HUES6 (cell line): ENCODE measurements at regions not wholly inside any gene's neighbourhood (a gene's known extent, or its start where the extent isn't known, plus 50 kb on each side); places are given as distances from the start of the nearest gene placed in this dataset.
"Not testable (repeated sequence)": the region's sequence is repeated elsewhere in the genome, so short reads cannot be mapped to it uniquely, and the experiment has no call there.

ENCODE experiments used
- H3K27ac ChIP-seq: 2 replicates; pipeline ENCODE4 v1.7.0; 2013; ENCODE audit warnings: low read depth, mild to moderate bottlenecking, low read length, inconsistent platforms
- H3K27me3 ChIP-seq: 2 replicates; pipeline ENCODE4 v1.6.1; 2013; ENCODE audit warnings: low read length; ENCODE audit not compliant: control insufficient read depth, insufficient read depth
- H3K36me3 ChIP-seq: 2 replicates; pipeline ENCODE4 v1.6.1; 2013; ENCODE audit warnings: low read length; ENCODE audit not compliant: control insufficient read depth, insufficient read depth
- H3K4me1 ChIP-seq: 2 replicates; pipeline ENCODE4 v1.6.1; 2013; ENCODE audit warnings: low read length; ENCODE audit not compliant: control insufficient read depth, insufficient read depth
- H3K4me3 ChIP-seq: 2 replicates; pipeline ENCODE4 v1.5.1; 2013; ENCODE audit warnings: low read depth, low read length
- H3K9ac ChIP-seq: one replicate; pipeline ENCODE4 v1.6.1; 2013; ENCODE audit warnings: mild to moderate bottlenecking, low read length
- H3K9me3 ChIP-seq: 2 replicates; pipeline ENCODE4 v1.6.1; 2013; ENCODE audit warnings: low read depth, low read length; ENCODE audit not compliant: control insufficient read depth, insufficient read depth

DNA sequence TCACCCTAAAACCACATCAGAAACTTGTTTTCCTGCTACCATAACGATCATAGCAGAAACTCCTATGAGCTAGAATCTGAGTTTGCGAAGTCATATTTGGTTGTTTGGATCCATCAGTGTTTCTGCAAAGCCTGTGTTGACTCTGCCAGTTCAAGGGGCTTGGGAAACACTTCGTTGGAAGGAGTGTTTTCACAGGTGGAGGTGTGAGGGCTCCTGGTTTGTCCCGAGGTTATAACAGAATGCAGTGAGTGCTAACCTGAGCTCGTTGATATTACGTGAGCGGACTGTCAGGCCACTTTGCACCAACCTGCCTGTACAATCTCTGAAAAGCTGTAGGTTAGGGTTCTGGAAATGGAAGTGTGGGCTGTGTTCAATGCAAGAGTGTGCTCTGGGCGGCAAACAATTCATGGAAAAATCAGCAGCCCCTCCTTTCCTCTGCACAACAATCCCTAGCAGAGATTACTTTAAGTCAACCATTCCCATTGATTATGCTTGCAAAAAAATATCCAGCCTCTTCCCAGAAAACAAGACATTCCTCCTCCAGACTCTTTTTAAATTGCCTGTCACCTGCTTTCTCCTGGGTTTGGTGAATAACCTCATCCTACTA, 622.0 kb downstream of the TYW1 start:
- H3K4me3 ChIP-seq: no peak overlapping the region
- H3K9me3 ChIP-seq: no peaks in the 10 kb centered on the region
- H3K27me3 ChIP-seq: peaks cover 3% of the 10 kb centered on the region; the same call in 1 of the 2 replicates
- no peaks in the 10 kb centered on the region for H3K36me3 ChIP-seq
- no peak overlapping the region for H3K27ac ChIP-seq
- H3K4me1 ChIP-seq: peaks cover 7% of the 10 kb centered on the region
- no peak overlapping the region for H3K9ac ChIP-seq

DNA sequence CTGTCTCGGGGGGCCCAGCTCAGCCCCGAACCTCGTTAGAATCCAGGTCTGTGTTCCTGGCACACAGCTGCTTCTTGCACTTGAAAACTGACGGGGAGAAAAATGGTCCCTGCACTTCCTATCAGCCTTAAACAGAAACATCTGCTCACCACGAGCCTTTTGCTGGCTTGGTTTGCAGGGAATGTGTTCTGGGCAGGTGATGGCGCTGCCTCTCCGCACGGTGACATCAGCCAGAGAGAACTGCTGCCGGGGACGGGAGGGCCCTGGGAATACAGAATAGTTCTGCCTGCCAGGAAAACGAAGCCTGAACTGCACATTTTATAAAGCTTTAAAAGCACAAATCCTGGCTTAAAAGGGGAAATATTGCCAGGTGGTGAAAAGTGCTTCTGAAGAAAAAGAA, 622.5 kb downstream of the TYW1 start:
- no peak overlapping the region for H3K27ac ChIP-seq
- no peak overlapping the region for H3K4me3 ChIP-seq
- H3K4me1 ChIP-seq: peaks cover 7% of the 10 kb centered on the region
- peaks cover 3% of the 10 kb centered on the region; the same call in 1 of the 2 replicates for H3K27me3 ChIP-seq
- no peak overlapping the region for H3K9ac ChIP-seq
- no peaks in the 10 kb centered on the region for H3K9me3 ChIP-seq
- no peaks in the 10 kb centered on the region for H3K36me3 ChIP-seq

DNA sequence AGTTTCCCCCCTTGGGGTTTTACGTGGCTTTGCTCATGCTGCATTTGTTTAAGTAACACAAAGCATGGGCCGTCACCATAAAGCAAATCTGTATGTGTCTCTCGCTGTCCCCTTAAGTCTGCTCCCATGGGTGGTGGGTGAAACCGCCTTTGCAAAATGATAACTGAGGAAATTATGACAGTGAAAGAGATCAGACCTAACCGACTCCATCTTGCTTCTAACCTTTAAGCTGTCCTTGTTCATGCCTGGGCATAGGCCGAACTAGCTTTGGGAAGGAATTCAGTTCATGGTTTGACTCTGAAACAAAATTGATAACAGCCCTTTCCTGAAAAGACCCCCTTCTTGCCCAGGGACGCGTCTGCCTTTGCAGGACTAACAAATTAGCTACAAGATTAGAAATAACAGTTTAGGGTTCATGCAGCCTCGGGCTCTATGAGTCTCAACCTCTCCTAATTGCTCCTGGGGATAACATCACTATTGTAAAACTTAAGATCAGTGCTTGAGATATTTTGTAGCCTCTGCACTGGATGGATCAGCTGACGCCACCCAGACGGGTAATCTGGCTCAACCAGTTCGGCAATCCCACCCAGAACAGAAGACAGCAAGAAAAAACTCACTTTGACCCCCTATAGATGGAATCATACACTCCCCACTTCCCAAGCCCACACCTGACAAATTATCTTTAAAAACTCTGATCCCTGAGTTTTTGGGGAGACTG, 623.7 kb downstream of the TYW1 start:
- H3K4me1 ChIP-seq: peaks cover 8% of the 10 kb centered on the region
- no peaks in the 10 kb centered on the region for H3K9me3 ChIP-seq
- no peaks in the 10 kb centered on the region for H3K36me3 ChIP-seq
- H3K9ac ChIP-seq: no peak overlapping the region
- peaks cover 3% of the 10 kb centered on the region; the same call in 1 of the 2 replicates for H3K27me3 ChIP-seq
- H3K27ac ChIP-seq: no peak overlapping the region
- no peak overlapping the region for H3K4me3 ChIP-seq

DNA sequence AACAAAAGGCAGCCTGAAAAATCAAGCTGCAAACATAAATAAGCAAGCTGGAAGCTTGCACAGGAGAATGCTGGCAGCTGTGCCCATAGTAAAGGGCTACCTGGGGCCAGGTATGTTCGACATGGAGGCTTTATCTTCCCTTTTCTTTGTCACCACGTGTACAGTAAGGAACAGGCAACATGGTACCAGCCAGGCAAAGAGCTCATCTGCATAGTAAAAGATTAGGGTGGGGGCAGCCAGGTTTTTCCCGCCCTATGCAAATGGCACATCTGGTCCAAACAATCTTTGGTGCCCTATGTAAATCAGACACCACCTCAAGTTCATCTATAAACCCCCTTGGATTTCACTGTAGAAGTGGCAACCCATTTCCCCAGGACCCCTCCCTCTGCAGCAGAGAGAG, 625.1 kb downstream of the TYW1 start:
- Histone ChIP-seq H3K36me3 (no peaks in the 10 kb centered on the region), H3K9ac (no peak overlapping the region), H3K27me3 (peaks cover 10% of the 10 kb centered on the region), H3K4me1 (peaks cover 10% of the 10 kb centered on the region), H3K4me3 (no peak overlapping the region), H3K9me3 (no peaks in the 10 kb centered on the region), H3K27ac (no peak overlapping the region)

DNA sequence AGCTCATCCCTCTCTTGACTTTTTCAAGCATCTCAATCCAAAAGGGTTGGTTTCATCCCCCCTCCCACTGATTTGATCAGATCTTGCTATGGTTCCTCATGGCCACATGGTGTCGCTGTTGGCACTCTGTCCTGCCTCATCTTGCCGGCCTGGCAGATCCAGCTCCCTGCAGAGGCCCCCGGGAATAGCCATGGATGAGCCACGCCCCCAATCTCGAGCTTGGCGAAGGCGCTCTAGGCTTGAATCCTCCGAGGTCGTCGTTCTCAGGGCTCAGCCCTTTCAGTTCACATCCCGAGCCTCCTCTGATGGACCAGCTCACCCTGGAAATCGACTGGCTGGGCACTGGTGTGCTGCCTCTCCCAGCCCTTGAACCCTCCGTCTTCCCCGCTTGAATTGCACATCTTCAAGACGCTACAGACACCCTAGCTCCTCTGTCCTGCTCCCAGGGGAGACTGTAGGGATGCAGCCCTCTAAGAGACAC, 628.7 kb downstream of the TYW1 start:
- no peaks in the 10 kb centered on the region for H3K9me3 ChIP-seq
- 0 out of 2 replicates have a peak, but pooled peaks cover 4% of the 10 kb centered on the region for H3K4me1 ChIP-seq
- no peak overlapping the region for H3K9ac ChIP-seq
- H3K36me3 ChIP-seq: no peaks in the 10 kb centered on the region
- peaks cover 10% of the 10 kb centered on the region for H3K27me3 ChIP-seq
- peak overlapping the region; percentile 45 for H3K4me3 ChIP-seq
- H3K27ac ChIP-seq: no peak overlapping the region

DNA sequence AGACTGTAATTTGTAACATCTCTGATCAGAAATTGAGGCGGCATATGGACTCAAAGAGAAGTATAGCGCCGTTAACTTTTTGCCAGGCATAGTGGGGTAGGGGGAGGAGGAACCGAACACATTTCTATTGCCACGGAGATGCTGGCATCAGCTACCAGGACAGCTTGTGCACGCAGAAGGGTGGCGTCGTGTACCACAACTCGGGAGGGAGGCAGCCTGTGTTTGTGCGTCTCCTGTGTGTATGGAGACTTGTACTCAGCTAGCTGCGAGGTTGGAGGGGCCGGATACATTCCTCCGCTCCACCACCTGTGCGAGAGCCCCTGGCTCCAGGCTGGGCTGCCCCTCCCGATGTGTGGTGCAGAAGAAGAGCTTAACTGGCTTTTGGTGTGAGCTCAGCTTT, 634.8 kb downstream of the TYW1 start:
- H3K4me1 ChIP-seq: no peaks in the 10 kb centered on the region
- no peak overlapping the region for H3K4me3 ChIP-seq
- H3K9ac ChIP-seq: no peak overlapping the region
- no peaks in the 10 kb centered on the region for H3K9me3 ChIP-seq
- no peaks in the 10 kb centered on the region for H3K36me3 ChIP-seq
- H3K27me3 ChIP-seq: no peaks in the 10 kb centered on the region
- no peak overlapping the region for H3K27ac ChIP-seq

DNA sequence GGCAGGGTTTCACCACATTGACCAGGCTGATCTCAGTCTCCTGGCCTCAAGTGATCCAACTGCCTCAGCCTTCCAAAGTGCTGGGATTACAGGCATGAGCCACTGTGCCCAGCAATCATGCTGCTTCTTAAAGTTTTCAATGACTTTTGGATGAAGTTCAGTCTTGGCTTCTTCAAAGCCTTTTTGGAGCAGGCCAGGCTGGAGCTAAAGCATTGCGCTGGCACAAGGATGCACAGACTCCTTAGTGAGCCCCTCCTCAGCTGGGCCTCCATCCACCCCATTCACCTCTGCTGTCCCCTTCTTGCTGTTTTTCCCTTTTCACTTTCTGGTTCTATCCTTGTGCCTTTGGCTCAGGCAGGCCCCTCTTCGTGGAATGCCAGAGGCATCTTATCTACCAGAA, 638.6 kb downstream of the TYW1 start:
- Histone ChIP-seq H3K4me1 (0 out of 2 replicates have a peak, but pooled peaks cover 4% of the 10 kb centered on the region), H3K27ac (no peak overlapping the region), H3K27me3 (no peaks in the 10 kb centered on the region), H3K36me3 (no peaks in the 10 kb centered on the region), H3K9ac (no peak overlapping the region), H3K4me3 (no peak overlapping the region), H3K9me3 (no peaks in the 10 kb centered on the region; the same call in 1 of the 2 replicates)

DNA sequence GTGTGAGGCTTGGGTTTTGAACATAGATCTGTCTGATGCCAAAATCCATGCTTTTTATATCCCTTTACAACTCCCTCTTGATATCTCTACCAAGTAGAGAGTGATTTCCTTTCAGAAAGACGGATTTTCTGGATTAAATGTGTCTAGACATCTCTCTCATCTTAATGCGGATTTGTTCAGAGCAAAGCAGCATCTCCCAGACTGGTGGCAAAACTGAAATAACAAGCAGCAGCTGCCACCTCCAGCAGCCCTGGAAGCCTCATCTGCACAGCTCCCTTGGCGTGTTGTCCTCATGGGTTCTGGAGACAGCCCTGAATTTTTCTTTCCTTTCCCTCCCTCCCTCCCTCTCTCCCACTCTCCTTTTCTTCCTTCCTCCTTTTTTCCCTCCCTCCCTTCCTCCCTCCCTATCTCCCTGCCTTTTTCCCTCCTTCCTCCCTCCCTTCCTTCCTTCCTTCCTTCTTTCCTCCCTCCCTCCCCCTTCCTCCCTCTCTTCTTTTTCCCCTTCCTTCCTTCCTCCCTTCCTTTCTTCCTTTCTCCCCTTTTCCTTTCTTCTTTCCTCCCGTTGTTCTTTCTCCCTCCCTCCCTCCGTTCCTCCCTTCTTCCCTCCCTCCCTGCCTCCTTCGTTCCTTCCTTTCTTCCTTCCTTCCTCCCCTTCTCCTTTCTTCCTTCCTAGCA, 639.9 kb downstream of the TYW1 start:
- 0 out of 2 replicates have a peak, but pooled peaks cover 4% of the 10 kb centered on the region for H3K4me1 ChIP-seq
- no peaks in the 10 kb centered on the region for H3K27me3 ChIP-seq
- no peaks in the 10 kb centered on the region for H3K36me3 ChIP-seq
- H3K9me3 ChIP-seq: no peaks in the 10 kb centered on the region; the same call in 1 of the 2 replicates
- no peak overlapping the region for H3K27ac ChIP-seq
- H3K9ac ChIP-seq: peak overlapping the region; percentile 6
- no peak overlapping the region for H3K4me3 ChIP-seq

DNA sequence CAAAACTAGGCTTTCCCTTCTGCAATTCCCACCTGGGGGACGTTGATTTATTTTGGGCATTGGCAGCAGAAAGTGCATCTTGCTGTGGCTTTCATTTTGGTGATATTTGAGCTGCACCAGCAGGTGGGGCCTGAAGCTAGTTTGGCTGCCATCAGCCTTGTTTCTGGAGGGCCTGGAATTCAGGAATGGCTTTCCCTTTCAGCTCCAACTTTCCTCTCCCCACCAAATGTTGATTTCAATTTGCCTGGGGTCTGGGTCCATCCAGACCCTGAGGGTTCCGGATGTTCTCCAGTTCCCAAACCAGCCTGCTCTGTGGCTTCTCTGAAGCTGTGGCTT, 640.4 kb downstream of the TYW1 start:
- Histone ChIP-seq H3K4me3 (no peak overlapping the region), H3K27ac (no peak overlapping the region), H3K9me3 (no peaks in the 10 kb centered on the region; the same call in 1 of the 2 replicates), H3K27me3 (no peaks in the 10 kb centered on the region), H3K36me3 (no peaks in the 10 kb centered on the region), H3K9ac (peak overlapping the region; percentile 6), H3K4me1 (0 out of 2 replicates have a peak, but pooled peaks cover 4% of the 10 kb centered on the region)

DNA sequence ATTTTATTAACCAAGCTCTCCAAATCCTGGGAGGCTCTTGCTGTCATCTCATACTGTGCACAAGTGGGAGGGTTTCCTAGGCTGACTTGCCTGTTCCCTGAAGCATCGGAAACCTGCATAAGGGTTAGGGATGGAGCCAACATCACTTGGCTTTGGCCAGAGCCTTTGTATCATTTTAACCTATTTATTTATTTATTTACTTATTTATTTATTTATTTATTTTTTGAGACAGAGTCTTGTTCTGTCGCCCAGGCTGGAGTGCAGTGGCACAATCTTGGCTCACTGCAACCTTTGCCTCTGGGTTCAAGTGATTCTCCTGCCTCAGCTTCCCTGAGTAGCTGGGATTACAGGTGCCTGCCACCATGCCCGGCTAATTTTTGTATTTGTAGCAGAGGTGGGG, 645.9 kb downstream of the TYW1 start:
- not testable (repeated sequence) for H3K36me3 ChIP-seq, H3K27me3 ChIP-seq, H3K4me3 ChIP-seq, H3K27ac ChIP-seq, H3K4me1 ChIP-seq, H3K9me3 ChIP-seq, H3K9ac ChIP-seq

DNA sequence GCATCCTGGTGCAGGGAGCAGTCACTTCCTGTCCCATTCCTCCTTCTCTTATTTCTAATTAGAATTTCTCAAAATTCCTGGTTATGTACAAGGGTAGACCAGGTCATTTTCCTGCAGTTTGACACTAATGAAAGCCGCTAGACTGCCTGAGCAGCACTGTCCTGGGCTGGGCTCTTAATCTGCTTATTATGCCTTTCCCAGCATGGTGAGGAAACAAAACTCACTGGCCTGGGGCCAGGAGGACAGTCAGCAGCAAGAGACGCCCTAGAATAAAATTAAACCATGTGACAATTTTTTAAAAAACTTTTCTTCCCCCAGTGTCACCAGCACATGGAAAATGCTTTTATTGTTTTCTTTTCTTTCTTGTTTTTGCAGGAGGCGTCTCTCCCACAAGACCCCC, 647.5 kb downstream of the TYW1 start:
- Histone ChIP-seq H3K4me3 (no peak overlapping the region), H3K36me3 (no peaks in the 10 kb centered on the region), H3K9ac (no peak overlapping the region), H3K27ac (no peak overlapping the region), H3K9me3 (no peaks in the 10 kb centered on the region; the same call in 1 of the 2 replicates), H3K27me3 (no peaks in the 10 kb centered on the region), H3K4me1 (no peaks in the 10 kb centered on the region)
